ENCODE measurements at regions not wholly inside any gene's neighbourhood (a gene's known extent, or its start where the extent isn't known, plus 50 kb on each side); places are given as distances from the start of the nearest gene placed in this dataset.

DNA sequence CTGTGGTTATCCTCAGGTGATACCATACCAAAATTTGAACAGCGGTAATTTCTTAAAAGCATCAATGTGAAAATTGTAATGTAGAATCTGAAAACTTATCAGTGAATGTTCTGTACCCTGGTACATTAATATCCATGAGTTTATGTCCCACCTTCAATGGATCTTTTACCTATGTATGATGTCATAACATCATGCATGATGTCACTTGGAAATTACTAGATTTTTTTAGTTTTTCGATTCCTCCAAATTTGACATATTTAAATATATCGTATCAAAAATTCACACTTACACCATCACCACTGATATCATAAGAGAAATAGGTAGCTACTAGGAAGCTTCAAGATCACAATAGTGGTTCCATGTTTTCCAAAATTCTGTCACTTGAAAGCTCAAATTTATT is 95.0 kb upstream of the AKR1E2 start:
- DNase-seq = no peak

GRCh38 chr10:4725917-4726606 is 99.9 kb upstream of the AKR1E2 start:
- no peak for DNase-seq

- DNase-seq = no peak
Observed at GRCh38 chr10:4723860-4724259, 102.1 kb upstream of the AKR1E2 start.

GRCh38 chr10:4721999-4722753 is 103.8 kb upstream of the AKR1E2 start:
- no peak for DNase-seq

DNA sequence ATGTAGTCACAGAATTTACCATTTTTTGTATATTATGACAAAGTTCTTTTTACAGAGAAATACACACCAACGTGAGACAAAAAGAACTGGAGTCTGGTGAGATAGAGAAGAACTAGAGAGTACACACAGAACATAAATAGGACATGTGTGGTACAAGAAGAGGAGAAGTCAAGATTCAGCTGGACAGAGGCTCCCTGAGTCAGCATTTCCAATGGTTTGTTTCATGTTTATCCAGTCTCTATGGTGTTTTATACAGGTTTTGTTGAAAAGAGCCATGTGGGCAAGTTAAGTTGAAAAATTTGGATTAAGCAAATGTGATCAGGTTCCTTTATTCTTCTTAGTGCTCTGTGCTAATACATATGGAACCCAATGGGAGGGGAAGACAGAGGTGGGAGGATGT is 105.5 kb upstream of the AKR1E2 start:
- DNase-seq = no peak

- DNase-seq = no peak
Observed at GRCh38 chr10:4719671-4720070, 106.3 kb upstream of the AKR1E2 start.

DNA sequence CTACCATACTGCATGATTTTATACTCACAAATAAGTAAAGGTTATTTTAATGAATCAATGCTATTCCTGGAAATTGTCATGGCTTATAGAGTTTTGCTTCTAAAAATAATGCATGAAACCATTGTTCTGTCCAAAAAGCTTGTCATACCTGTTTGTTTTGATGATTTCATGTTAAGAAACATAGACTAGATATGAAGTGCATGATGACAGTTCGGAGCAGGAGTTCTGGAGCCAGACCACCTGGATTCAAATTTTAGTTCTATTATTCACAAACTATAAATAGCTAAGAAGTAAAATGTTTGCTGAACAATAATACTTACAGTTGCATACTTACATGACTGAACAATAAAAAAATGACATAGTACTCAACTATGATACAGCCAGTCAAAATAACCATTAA is 107.0 kb upstream of the AKR1E2 start:
- DNase-seq = no peak

GRCh38 chr10:4718544-4718943 is 107.5 kb upstream of the AKR1E2 start:
- no peak for DNase-seq

DNA sequence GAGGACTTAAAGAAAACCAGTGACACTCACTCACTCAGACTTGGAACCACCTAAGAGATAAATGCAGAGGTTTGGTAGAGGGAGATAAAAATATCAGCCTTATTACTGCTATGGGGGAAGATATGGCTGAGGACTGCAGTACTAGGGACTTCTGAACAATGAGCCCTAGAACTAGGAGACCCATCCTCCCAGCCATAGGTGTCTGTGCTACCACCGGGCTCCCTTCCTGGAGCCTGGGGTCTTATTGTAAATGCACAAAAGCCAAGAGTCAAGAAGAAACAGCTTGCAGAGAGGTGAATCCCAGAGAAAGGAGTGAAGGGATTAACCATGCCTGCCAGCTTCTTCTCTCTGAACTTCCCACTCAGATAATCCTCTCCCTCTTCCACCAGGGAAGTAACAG is 108.3 kb upstream of the AKR1E2 start:
- no peak for DNase-seq

DNA sequence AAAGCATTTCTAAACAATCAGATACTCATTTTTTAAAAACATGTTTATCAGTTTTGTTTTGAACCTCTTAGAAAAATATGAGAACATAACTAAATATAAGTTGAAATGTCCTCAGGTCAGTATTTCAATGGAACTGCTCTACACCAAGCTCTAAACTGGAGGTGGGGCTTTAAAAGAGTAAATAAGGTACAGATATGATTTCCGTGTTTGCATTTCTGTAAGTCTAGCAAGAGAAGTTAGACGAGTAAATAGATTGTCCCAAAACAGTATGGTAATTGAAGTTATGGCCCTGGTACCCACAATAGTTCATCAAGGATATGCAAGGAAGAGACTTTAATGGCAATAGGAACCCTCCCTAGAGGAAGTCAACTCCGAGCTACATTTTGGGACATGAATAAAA is 115.1 kb upstream of the AKR1E2 start:
- no peak for DNase-seq

DNA sequence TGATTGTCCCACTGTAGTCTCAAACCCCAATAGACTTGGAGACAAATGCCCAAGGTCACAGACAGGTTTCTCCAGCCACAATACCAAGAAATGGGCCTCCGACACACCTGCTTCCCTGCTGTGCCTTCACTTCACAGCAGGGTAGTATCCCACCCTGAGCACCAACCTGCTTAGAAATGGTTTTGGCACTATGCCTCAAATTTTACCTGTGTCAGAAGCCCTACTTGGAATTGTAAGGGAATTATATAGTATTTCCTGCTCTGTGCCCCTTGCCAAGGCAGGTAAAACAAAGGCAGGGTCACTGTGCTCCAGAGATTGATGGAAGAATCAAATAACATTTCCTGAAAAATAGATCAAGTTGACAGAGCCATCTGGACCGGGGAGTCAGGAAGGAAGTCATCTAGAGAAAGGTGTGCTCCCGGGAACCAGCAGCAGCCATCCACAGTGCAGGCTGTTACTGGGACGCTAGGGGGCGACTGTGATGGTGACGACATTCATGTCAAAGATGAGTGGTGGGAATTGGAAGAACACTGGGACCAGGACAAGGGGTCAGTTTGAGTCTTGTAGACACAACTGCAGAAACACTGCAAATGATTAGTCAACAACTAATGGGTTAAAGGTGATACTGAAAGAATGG is 117.8 kb upstream of the AKR1E2 start:
- DNase-seq = no peak

- no peak for DNase-seq
Observed at GRCh38 chr10:4707221-4707620, 118.8 kb upstream of the AKR1E2 start.

- no peak for DNase-seq
Observed at GRCh38 chr10:4704034-4704545, 121.9 kb upstream of the AKR1E2 start.

DNA sequence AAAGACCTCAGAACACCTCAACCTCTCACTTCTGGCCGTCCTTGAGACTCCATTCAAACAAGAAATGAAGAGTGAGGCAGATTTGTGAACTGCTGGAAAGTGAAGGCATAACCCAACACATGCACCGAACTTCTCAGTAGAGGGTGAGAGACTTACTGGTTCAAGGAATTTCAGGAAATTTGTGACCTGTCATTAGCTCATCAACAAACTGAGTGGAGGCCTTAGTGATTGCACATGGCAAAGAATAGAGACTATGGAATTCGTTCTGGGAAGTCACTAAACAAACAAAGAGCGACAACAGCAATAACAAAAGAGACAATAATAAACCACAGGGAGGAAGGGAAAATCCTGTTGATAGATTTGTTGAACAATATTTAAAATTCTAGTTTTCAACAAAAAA is 125.0 kb upstream of the AKR1E2 start:
- no peak for DNase-seq

DNA sequence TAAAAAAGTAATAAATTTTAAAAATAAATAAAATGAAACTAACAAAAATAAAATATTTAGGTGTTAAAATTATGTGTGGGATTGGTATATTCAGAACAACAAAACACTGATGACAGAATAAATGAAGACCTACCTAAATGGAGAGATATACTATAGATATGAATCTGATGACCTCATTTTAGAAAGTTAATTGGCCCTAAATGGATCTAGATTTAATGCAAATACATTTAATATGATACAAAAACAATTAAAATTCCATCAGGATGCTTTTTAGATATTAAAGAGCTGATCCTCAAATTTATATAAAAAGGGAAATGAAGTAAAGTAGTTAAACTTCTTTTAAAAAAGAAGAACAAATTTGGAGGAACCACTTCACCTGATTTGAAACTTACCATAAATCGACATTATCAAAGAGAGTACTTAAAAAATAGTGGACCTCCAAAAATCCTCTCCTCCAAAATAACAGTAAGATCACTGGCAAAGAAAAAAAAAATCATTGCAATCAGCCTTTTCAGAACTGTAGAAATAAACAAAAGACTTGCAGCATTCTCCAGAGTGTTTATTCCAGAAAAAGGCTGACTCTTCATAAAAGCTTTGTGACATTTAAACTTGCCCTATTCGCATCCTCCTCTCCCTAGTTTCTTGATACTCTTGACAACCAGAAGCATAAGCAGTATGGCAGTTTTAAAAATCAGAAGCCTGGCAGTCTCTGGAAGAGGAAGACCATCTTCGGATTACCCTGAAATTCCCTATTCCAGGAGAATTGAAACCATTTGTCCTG is 125.9 kb upstream of the AKR1E2 start:
- DNase-seq = no peak

GRCh38 chr10:4698075-4698474 is 127.9 kb upstream of the AKR1E2 start:
- DNase-seq = no peak

DNA sequence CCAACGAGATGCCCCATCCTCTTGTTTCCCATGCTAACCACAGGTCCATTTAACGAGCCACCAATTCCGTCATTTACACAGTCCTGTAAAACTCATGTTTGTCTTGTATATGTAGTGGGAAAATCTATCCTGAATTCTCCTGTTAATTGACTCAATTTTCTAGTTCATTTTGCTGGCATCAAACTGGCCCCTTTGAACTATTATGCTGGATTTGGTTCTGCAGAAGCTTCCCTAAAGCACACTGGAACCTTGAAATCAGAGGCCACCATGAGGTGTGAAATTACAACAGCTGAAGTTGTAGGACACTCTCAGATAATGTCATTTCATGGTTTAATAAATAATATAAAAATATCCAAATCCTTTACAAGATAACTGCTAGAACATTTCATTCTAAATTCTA is 129.8 kb upstream of the AKR1E2 start:
- no peak for DNase-seq

GRCh38 chr10:4693967-4694366 is 132.0 kb upstream of the AKR1E2 start:
- no peak for DNase-seq

DNA sequence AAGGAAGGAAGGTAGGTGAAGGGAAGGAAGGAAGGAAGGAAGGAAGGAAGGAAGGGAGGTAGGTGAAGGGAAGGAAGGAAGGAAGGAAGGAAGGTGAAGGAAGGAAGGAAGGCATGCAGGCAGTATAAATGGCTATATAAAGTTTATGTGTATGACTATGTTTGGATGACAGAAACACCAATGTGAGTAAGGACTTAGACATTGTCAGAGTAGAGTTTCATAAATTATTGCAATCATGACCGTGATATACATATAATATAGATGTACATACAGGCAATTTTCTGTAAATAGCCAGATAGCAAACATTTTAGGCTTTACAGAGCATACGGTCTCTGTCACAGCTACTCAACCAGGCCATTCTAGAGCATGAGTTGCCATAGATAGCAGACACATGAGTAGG is 133.8 kb upstream of the AKR1E2 start:
- no peak for DNase-seq

- DNase-seq = no peak
Observed at GRCh38 chr10:4691776-4692175, 134.2 kb upstream of the AKR1E2 start.

DNA sequence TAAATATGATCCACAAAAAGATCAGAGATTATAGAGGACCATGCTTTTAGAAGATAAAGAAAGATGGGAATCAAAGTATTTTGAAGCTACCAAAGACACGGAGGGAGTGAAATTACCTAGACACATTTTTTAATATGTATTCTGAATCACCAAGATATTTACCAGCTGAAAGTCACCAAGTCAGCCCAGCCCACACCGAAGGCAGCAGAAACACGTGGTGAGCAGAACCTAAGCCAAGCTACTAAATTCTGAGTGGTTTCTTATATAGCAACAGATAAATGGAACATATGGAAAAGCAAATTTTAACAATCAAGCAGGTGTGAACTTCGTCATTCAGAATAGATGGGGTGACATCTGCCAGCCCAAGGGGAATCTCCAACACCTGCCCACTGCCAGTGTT is 134.7 kb upstream of the AKR1E2 start:
- no peak for DNase-seq

DNA sequence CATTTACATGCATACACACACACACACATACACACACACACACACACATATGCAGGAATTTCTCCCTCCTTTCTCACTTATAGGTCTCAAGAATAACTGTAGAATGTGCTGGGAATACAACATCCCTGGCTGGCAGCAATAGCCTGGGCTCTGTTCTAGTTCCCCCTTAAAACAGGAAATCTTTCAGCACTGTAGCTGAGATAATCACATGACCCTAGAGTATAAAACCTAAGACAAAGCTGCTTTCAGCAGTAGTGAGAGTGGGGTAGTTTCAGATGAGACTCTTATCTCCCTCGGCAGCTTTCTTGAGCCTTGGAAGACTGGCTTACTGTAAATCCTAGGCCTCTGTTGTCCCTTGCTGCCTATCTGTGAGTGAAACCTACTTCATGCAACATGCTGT is 137.4 kb upstream of the AKR1E2 start:
- no peak for DNase-seq

DNA sequence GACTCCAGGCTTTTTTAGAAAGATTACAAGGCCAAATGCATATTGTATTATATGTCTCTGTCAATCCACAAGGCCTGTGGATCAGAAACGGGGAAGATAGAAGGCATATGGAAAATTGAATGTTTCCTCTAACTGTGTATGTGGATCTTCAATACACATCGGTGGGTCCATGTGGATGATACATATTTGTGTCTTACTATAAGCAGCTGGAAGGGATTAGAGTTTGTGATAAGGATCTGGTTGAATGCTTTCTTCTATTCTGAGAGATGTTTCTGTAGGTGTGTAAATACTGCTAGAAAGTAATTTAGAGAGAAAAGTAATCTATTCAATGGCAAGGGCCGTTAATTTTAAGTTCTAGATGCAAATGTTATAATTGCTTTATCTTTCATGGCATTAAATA is 137.8 kb upstream of the AKR1E2 start:
- DNase-seq = no peak

Measured in CD4-positive, alpha-beta T cell treated with Interleukin-4 for 4 hours (primary cell).